Adrenal gland (tissue), 9 donors: ENCODE measurements at regions not wholly inside any gene's neighbourhood (a gene's known extent, or its start where the extent isn't known, plus 50 kb on each side); places are given as distances from the start of the nearest gene placed in this dataset.

Experiments
- DNase-seq, 7 donors: peaks; one replicate each; pipeline ENCODE4 v3.0.0-alpha.2; 2019 to 2020
- H3K27ac ChIP-seq, 5 donors: fragments of 200-600 bp; sonication (generic) in 4 of 5; 1 replicate in 3 of 5; 2 replicates in 2 of 5; pipeline versions ENCODE4 v1.5.1 to v1.8.0; 2016 to 2020; ENCODE audit warnings: mild to moderate bottlenecking in 1 of 5
- H3K27me3 ChIP-seq: fragments of 200-600 bp; 2 replicates; pipeline ENCODE4 v1.8.0; 2021
- H3K36me3 ChIP-seq, 2 donors: fragments of 200-600 bp; replicated peaks in 1 of 2; 1 replicate in 1 of 2; 2 replicates in 1 of 2; pipeline versions ENCODE4 v1.5.1 to v1.8.0; 2018 to 2022
- H3K4me1 ChIP-seq, 2 donors: fragments of 200-600 bp; replicated peaks in 1 of 2; 1 replicate in 1 of 2; 2 replicates in 1 of 2; pipeline versions ENCODE4 v1.5.1 to v1.8.0; 2018 to 2021
- H3K4me3 ChIP-seq, 4 donors: fragments of 200-600 bp; sonication (generic) in 3 of 4; one replicate each; pipeline ENCODE4 v1.5.1; 2016 to 2018
- H3K9me3 ChIP-seq, 3 donors: fragments of 200-600 bp; sonication (generic) in 1 of 3; replicated peaks in 1 of 3; 1 replicate in 2 of 3; 2 replicates in 1 of 3; pipeline versions ENCODE4 v1.5.1 to v1.8.0; 2016 to 2021
- CTCF ChIP-seq, 6 experiments: fragments of 450-650 bp in 4 of 6; fragments of 200-600 bp in 2 of 6; sonication (generic) in 1 of 6; IDR thresholded peaks; 1 replicate in 5 of 6; 2 replicates in 1 of 6; pipeline versions ENCODE4 v1.5.1 to v1.8.0; 2016 to 2021; ENCODE audit warnings: antibody characterized with exemption in 6 of 6, mild to moderate bottlenecking in 2 of 6, moderate library complexity in 1 of 6
- POLR2A ChIP-seq, 2 donors: fragments of 450-650 bp; IDR thresholded peaks; one replicate each; pipeline ENCODE4 v1.6.1; 2017; ENCODE audit warnings: antibody characterized with exemption in 2 of 2, mild to moderate bottlenecking in 2 of 2, moderate library complexity in 1 of 2
- WGBS, 4 donors: extraction: QIAGEN DNeasy Blood & Tissue Kit in 2 of 4; methylation state at CpG; one replicate each; pipeline versions ENCODE4 v1.1.5 to v1.1.7; 2013 to 2017; 5-methylcytosine and 5-hydroxymethylcytosine counted together
- intact Hi-C, 2 donors: fragments of 100-400 bp; cut with DNase I; formaldehyde crosslinking; loops; one replicate each; pipeline versions ENCODE4 v1.14.1 to v1.15.0; 2022 to 2023
- donor health status: healthy with polysubstance abuse.
- donor health status: Bipolar disorder and iron deficiency.
- donor health status: DM: yes; HTN: yes; CAD: no.
- donor health status: DM: no; HTN: no; CAD: no.
- donor health status: DM: no; HTN: no; CAD: no.

- no peaks in the 10 kb centered on the region for H3K27me3 ChIP-seq
- H3K36me3 ChIP-seq, result no peaks in the 10 kb centered on the region
- WGBS, 4 donors, result 50 to 54% (median 51%) methylated on average over 2 of the region's 2 CpGs
- intact Hi-C loops, result no loop called here
- no peak overlapping the region for H3K4me3 ChIP-seq
- H3K9me3 ChIP-seq, result no peaks in the 10 kb centered on the region
- no peak for DNase-seq
- no peak overlapping the region for H3K27ac ChIP-seq
- TF ChIP-seq POLR2A (IDR thresholded peaks at IDR 0.05) (no peak), CTCF (IDR thresholded peaks at IDR 0.05) (no peak)
- H3K4me1 ChIP-seq, result no peaks in the 10 kb centered on the region
Observed at GRCh38 chr21:24205319-24205718, 1402.0 kb downstream of the MRPL39 start.

GRCh38 chr21:24204641-24205040 lies 1402.6 kb downstream of the MRPL39 start:
- H3K9me3 ChIP-seq, result no peaks in the 10 kb centered on the region

GRCh38 chr21:24200052-24200451 lies 1407.2 kb downstream of the MRPL39 start:
- peaks cover 0 to 4% (median 0%) of the 10 kb centered on the region in 3 donors for H3K9me3 ChIP-seq
- H3K4me1 ChIP-seq, result no peaks in the 10 kb centered on the region
- WGBS, 4 donors, result 81 to 91% (median 88%) methylated on average over 2 of the region's 2 CpGs
- no peak for DNase-seq
- TF ChIP-seq POLR2A (IDR thresholded peaks at IDR 0.05) (no peak), CTCF (IDR thresholded peaks at IDR 0.05) (no peak)
- H3K27ac ChIP-seq, result no peak overlapping the region
- intact Hi-C loops, result no loop called here
- no peaks in the 10 kb centered on the region for H3K27me3 ChIP-seq
- no peaks in the 10 kb centered on the region for H3K36me3 ChIP-seq
- no peak overlapping the region for H3K4me3 ChIP-seq

More at GRCh38 chr21:24204641-24205040, 1402.6 kb downstream of the MRPL39 start:
- intact Hi-C loops, result no loop called here
- Histone ChIP-seq H3K4me1 (no peaks in the 10 kb centered on the region), H3K36me3 (no peaks in the 10 kb centered on the region), H3K27ac (no peak overlapping the region), H3K4me3 (no peak overlapping the region), H3K27me3 (no peaks in the 10 kb centered on the region)
- DNase-seq, result no peak
- TF ChIP-seq POLR2A (IDR thresholded peaks at IDR 0.05) (no peak), CTCF (IDR thresholded peaks at IDR 0.05) (no peak)
- WGBS, 4 donors, result 77 to 84% (median 77%) methylated on average over 6 of the region's 6 CpGs

- no peak for TF ChIP-seq CTCF (IDR thresholded peaks at IDR 0.05)
- TF ChIP-seq POLR2A (IDR thresholded peaks at IDR 0.05), result no peak
- Histone ChIP-seq H3K9me3 (peaks cover 0 to 4% (median 0%) of the 10 kb centered on the region in 3 donors), H3K27me3 (no peaks in the 10 kb centered on the region)
Observed at GRCh38 chr21:24197923-24198322, 1409.4 kb downstream of the MRPL39 start.

More at GRCh38 chr21:24197923-24198322, 1409.4 kb downstream of the MRPL39 start:
- H3K4me3 ChIP-seq, result no peak overlapping the region
- H3K27ac ChIP-seq, result no peak overlapping the region
- no peaks in the 10 kb centered on the region for H3K36me3 ChIP-seq
- no peaks in the 10 kb centered on the region for H3K4me1 ChIP-seq
- DNase-seq, result no peak
- intact Hi-C loops, result no loop called here
